OCI-LY7 (cell line): ENCODE measurements at regions not wholly inside any gene's neighbourhood (a gene's known extent, or its start where the extent isn't known, plus 50 kb on each side); places are given as distances from the start of the nearest gene placed in this dataset. TPM values are rescaled to one million over a fixed set of nuclear protein-coding genes. Genes with fewer than 3 reads are reported as not detected.
"Not testable (repeated sequence)": the region's sequence is repeated elsewhere in the genome, so short reads cannot be mapped to it uniquely, and the experiment has no call there.

Experiments
- BruUV-seq: library from RNA; stranded (reverse); fragments of 400-500 nt; replicated peaks from 2 replicates; lab custom pipeline; 2021; lab: Mats Ljungman, UMichigan
- CTCF ChIA-PET: fragments of 300-600 bp; sonication (Branson Sonifier 250); formaldehyde crosslinking; loops from one replicate; lab custom pipeline; 2022; ENCODE audit warnings: antibody characterized with exemption; ENCODE audit not compliant: unreplicated experiment; lab: Charles Lee
- POLR2A ChIA-PET: fragments of 300-600 bp; sonication (Branson Sonifier 250); formaldehyde crosslinking; loops from one replicate; lab custom pipeline; 2022; ENCODE audit warnings: antibody characterized with exemption; lab: Charles Lee
- DNase-seq: peaks from one replicate; pipeline ENCODE4 v3.0.0-alpha.2; 2015; ENCODE audit warnings: low spot score
- H2AFZ ChIP-seq: fragments of 200-600 bp; sonication (generic), shearing (Covaris generic); 2 replicates; pipeline ENCODE4 v1.6.1; 2014; ENCODE audit warnings: mild to moderate bottlenecking, antibody characterized with exemption, low read length, moderate library complexity
- H3K27ac ChIP-seq: fragments of 200-600 bp; sonication (generic); 2 replicates; pipeline ENCODE4 v1.5.1; 2014; ENCODE audit warnings: mixed run types, low read depth, mild to moderate bottlenecking, moderate library complexity, low read length, inconsistent platforms; ENCODE audit not compliant: poor library complexity, severe bottlenecking
- H3K36me3 ChIP-seq: fragments of 200-600 bp; sonication (generic); 2 replicates; pipeline ENCODE4 v1.6.1; 2014; ENCODE audit warnings: mild to moderate bottlenecking, antibody characterized with exemption, low read length, moderate library complexity, mixed read lengths; ENCODE audit not compliant: insufficient read depth
- H3K4me1 ChIP-seq: fragments of 200-600 bp; sonication (generic); 2 replicates; pipeline ENCODE4 v1.5.1; 2014; ENCODE audit warnings: mild to moderate bottlenecking, low read length; ENCODE audit not compliant: insufficient read depth, poor library complexity, severe bottlenecking
- H3K4me2 ChIP-seq: fragments of 200-600 bp; sonication (generic); 2 replicates; pipeline ENCODE4 v1.6.1; 2014; ENCODE audit warnings: mild to moderate bottlenecking, low read length
- H3K4me3 ChIP-seq: fragments of 200-600 bp; sonication (generic); 2 replicates; pipeline ENCODE4 v1.5.1; 2014; ENCODE audit warnings: mild to moderate bottlenecking, low read depth, low read length; ENCODE audit not compliant: poor library complexity, severe bottlenecking
- H3K79me2 ChIP-seq: fragments of 200-600 bp; sonication (generic); 2 replicates; pipeline ENCODE4 v1.6.1; 2016; ENCODE audit warnings: low read depth, mild to moderate bottlenecking, low read length, moderate library complexity, mixed read lengths; ENCODE audit not compliant: insufficient read depth
- H3K9me2 ChIP-seq: fragments of 200-600 bp; sonication (generic); 2 replicates; pipeline ENCODE4 v1.6.1; 2016; ENCODE audit warnings: mild to moderate bottlenecking, low read length, mixed read lengths; ENCODE audit not compliant: insufficient read depth
- H3K9me3 ChIP-seq: fragments of 200-600 bp; sonication (generic); 2 replicates; pipeline ENCODE4 v1.6.1; 2014; ENCODE audit warnings: mild to moderate bottlenecking, mixed run types, low read length, mixed read lengths
- H4K20me1 ChIP-seq: fragments of 200-600 bp; sonication (generic); 2 replicates; pipeline ENCODE4 v1.6.1; 2014; ENCODE audit warnings: mild to moderate bottlenecking, antibody characterized with exemption, low read length, moderate library complexity, mixed read lengths; ENCODE audit not compliant: insufficient read depth
- intact Hi-C: fragments of 100-400 bp; cut with micrococcal nuclease; formaldehyde crosslinking; loops from one replicate; pipeline ENCODE4 v1.10.0; 2022; ENCODE audit not compliant: unreplicated experiment
- small RNA-seq: library from RNA; depleted of rRNA; stranded (forward); fragments of <200 nt; gene quantifications from one replicate; pipeline ENCODE3, GENCODE V24; 2014

DNA sequence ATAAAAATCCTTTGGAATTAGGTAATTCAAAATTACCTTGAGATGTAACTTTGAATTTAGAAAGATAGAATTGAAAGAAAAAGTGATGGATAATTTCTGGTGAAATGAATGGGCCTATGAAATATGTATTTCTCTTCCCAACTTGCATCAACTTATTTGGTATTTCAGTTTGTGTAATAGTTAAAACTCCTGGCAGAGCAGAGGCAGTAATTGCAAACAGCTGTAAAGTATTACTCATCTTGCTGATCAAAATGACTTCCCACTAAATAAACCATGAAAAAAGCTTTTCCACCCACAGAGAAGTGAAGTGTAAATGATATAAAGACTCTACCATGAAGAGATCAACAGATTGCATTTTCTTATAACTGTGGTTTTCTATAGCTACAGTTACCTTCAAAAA is 201.0 kb downstream of the POTED start:
- H3K79me2 ChIP-seq, H2AFZ ChIP-seq, H3K27ac ChIP-seq, H3K4me3 ChIP-seq, POLR2A ChIA-PET, H3K9me3 ChIP-seq, BruUV-seq, intact Hi-C loops, H4K20me1 ChIP-seq, H3K4me1 ChIP-seq, H3K36me3 ChIP-seq, H3K4me2 ChIP-seq, H3K9me2 ChIP-seq, CTCF ChIA-PET, DNase-seq: not testable (repeated sequence)

DNA sequence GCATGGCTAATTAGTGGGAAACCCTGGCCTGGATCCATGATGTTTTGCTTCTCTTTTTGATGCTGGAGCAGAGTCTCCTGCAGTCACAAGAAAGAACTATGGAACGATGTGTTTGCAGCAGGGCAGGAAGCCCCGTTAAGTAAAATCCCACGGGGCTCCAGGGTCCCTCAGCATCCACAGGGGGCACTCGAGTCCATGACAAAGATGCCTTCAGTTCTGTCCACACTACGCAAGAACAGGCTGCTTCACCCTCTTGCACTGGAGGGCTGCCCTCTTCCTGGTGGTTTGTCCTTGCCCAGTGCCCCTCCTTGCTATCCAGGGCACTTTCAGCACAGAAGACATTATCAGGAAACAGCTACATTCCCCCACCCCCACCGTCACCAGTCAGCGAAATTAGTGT is 196.9 kb downstream of the POTED start:
- DNase-seq, H3K79me2 ChIP-seq, intact Hi-C loops, CTCF ChIA-PET, H3K27ac ChIP-seq, H4K20me1 ChIP-seq, H2AFZ ChIP-seq, H3K4me1 ChIP-seq, BruUV-seq, H3K9me3 ChIP-seq, H3K4me2 ChIP-seq, POLR2A ChIA-PET, H3K4me3 ChIP-seq, H3K9me2 ChIP-seq, H3K36me3 ChIP-seq: not testable (repeated sequence)

DNA sequence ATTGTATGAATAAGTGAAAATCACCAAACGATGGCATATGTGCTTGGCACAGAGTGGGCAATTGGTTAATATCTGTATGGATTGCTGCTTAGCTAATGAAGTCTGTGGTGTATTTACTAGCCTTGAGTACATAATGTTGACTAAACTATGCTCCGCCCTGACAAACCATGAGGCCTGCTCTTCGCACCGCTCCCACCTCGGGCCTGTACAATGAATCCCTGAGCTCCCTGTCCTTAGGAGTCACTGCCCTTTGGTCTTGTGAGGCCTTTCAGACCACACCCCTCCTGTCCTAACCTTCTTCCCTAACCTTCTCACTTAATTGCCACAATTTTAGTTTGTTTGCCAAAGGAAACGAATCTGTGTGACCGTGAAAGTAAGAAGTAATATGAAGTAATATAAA is 193.2 kb downstream of the POTED start:
- H4K20me1 ChIP-seq, H2AFZ ChIP-seq, H3K9me2 ChIP-seq, CTCF ChIA-PET, BruUV-seq, POLR2A ChIA-PET, H3K27ac ChIP-seq, H3K36me3 ChIP-seq, H3K4me1 ChIP-seq, H3K79me2 ChIP-seq, H3K4me3 ChIP-seq, H3K4me2 ChIP-seq, intact Hi-C loops, DNase-seq, H3K9me3 ChIP-seq: not testable (repeated sequence)

Small RNA genes lying in the stretch of these regions (small RNA-seq; reads per million reads assigned to genes)
- gene RNU6-954P (not detected), gene ZNF114P1 (not detected)
